DMS 273 (cell line): ENCODE measurements at regions not wholly inside any gene's neighbourhood (a gene's known extent, or its start where the extent isn't known, plus 50 kb on each side); places are given as distances from the start of the nearest gene placed in this dataset.

Experiments
- DNase-seq: peaks from one replicate; lab custom pipeline; 2025; ENCODE audit not compliant: unreplicated experiment; lab: John Stamatoyannopoulos, UW

DNA sequence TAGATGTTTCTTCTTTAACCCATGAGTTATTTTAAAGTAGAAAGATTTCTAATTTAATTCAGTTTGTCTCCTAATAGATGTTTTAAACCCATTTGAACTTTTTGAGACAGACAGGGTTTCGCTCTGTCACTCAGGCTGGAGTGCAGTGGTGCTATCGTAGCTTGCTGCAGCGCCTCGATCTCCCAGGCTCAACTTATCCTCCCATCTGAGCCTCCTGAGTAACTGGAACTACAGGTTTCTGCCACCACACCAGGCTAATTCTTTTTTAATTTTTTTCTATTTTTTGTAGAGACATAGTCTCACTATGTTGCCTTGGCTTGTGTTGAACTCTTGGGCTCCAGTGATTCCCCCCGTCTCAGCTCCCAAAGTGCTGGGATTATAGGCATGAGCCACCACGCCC lies 53.0 kb upstream of the RAB18 start:
- no peak for DNase-seq

DNA sequence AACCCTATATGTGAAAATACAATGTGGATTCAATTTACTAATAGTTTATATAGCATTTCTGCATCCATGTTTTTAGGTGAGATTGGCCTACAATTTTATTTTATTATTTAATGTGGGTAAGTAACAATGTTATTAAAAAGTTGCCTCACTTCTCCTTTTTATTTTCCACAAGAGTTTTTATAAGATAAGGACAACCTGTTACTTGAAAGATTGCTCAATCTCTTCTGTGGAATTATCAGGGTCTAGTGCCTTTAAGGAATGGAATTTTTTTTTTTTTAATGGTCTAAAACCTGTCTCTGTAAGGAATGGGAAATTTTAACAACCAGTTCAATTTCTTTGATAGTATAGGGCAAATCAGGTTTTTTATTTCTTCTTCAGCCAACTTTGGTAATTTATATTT lies 53.9 kb upstream of the RAB18 start:
- no peak for DNase-seq

DNA sequence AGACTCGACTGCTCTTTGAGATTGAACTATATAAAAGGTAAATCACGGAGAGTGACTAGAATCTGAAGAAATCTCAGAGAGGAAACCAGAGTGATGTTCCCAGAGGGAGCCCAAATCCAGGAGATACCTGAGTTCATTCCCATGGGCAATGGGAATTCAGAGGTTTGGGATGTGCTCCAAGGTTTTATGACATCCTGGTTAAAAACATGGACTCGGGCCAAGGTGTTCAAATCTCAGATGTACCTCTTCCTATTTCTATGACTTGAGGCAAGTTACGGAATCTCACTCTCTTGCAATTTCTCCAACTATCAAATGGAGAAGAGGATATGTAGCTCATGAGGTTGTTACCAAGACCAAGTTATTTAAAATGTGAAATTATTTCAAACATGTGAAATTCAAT lies 54.5 kb upstream of the RAB18 start:
- DNase-seq, result no peak

DNA sequence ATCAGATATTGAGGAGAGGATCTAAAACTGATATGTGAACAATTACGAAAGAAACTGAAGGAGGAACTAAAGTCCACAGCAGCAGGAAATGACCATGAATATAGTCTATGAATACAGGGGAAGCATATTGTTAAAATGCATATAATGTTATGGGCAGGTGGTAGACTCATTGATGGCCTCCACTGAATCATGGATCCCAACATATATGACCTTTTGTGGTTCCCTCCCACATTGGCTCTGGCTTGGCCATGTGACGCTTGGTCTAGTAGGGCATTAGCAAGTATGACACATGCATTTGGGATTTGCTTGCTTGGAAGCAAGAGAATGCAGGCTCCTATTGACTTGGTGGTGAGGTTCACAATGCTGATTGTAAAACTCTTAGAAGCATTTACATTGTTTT lies 55.2 kb upstream of the RAB18 start:
- DNase-seq, result no peak

DNA sequence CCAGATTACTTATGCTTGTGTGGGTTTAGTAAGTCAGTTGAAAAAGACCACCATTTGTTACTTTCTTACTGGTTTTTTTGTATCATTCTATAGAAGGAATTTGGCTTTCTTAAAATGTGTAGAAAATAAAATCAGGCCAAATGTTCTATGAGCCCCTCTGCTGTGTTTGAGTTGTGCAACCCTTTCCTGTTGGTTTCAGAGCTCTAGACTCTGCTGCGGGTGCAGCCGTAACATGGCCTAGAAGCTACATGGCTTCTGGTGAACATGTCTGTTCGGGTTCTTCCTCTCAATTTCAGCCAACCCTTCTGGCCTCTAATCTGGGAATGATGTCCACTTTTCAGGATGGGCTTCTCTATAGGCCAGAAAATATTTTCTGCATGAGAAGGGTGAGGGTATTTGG lies 56.6 kb upstream of the RAB18 start:
- DNase-seq, result no peak

DNA sequence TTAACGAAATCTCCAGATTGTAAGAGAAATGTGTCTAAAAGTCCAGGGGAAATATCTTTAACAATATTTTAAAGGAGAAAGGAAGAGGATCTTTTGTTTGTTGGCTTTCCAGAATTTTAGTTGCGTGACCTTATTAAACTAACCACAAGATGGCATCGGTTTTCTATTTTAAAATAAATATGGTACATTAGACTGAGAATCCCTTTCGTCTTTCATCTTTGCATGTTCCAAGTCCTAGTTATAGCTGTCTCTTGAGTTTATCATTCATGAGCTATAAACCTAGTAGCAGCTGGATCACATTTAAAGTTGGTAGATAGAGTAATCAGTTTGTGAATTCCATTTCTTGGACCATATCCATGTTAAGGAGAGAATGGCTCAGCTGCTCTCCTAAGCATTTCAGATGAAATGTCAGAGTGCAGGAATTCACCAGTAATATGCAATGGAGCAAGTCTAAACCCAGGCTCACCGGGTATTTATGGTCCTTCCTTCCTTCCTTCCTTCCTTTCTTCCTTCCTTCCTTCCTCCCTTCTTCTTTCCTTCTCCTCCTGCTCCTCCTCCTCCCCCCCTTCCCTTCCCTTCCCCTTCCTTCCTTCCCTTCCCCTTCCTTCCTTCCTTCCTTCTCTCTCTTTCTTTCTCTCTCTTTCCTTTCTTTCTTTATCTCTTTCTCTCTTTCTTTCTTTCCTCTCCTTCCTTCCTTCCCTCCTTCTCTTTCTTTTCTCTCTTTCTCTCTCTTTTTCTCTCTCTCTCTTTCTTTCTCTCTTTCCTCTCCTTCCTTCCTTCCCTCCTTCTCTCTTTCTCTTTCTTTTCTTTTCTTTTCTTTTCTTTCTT lies 57.8 kb upstream of the RAB18 start:
- DNase-seq, result peak; percentile 55

DNA sequence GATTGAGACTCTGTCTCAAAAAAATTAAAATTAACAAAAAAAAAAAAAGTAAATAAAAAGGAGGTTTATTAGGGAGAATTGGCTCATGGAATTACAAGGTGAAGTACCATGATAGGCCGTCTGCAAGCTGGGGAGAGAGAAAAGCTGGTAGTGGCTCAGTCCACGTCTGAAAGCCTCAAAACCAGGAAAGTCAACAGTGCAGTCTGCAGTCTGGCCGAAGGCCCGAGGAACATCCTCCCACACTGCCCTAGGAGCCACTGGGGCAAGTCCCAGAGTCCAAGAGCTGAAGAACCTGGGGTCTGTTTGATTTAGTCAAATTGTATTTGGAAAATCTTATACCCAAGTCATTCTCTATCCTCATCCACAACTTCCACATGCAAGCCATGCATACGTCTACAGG lies 59.0 kb upstream of the RAB18 start:
- no peak for DNase-seq

DNA sequence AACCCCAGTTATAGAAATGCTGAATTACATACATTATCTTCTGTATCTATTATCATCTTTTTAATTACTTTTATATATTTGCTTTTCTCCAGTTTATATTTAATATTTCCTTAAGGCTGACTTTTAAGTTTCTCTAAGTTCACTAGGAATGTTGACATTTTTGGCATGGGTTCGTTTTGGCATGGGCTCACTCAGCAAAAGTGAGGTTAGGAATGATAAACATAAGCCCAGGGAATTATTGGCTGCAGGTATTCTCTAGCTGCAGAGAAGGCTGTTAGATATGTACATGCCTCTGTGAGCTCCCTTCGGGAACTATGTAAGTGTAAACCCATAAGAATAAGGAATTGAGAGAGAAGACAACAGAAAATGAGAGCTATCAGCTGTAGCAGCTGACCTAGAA lies 63.6 kb upstream of the RAB18 start:
- no peak for DNase-seq

DNA sequence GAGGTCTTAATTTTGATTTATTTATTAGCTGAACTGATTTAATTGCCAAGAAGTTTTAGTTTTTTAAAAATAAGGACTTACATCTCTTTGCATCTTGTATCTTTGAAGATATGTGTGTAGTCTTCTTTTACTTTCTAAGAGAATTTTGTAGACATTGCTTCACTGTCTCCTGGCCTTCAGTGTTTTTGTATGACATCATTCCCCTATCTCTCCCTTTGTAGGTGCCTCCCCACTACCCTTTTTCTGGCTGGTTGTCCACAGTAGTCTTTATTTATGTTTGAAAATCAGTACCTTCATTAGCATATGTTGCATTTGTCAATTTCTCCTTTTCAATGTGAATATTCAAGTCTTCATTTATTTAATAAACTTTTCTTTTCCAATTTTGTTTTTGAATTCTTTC lies 64.1 kb upstream of the RAB18 start:
- no peak for DNase-seq

DNA sequence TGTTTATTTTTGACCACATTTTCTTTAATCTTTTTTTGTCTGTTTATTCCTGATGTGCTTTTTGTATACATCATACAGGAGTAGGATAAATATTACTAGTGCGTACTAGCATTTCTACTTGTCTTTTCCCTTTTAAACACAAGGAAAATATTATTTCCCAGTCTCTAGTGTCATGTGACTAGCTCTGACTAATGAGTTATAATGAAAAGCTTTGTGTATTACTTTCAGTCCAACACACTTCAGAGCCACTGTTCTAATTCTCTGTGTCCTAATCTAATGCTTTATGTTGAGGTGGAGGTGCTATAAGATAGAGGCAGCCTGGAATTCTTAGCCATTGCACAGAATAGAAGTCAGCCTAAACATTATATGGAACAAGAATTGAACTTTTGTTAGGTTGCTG lies 65.0 kb upstream of the RAB18 start:
- DNase-seq, result no peak

DNA sequence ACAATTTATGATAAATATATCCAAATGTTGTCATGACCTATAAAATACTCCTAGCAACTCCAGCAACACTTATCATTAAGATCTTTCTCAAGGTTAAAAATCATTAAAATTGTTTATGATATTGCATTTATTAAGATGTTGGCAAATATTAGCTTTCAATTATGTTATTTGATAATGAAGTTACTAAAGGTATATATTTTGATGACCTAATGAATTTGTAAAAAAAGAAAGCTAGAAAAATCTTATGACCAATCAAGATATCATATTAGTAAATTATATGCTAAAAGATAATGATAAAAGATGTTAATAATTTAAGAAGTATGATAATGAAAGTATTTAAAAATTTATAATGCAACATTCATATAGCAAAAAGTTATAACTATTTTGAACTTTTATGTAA lies 66.3 kb upstream of the RAB18 start:
- no peak for DNase-seq

DNA sequence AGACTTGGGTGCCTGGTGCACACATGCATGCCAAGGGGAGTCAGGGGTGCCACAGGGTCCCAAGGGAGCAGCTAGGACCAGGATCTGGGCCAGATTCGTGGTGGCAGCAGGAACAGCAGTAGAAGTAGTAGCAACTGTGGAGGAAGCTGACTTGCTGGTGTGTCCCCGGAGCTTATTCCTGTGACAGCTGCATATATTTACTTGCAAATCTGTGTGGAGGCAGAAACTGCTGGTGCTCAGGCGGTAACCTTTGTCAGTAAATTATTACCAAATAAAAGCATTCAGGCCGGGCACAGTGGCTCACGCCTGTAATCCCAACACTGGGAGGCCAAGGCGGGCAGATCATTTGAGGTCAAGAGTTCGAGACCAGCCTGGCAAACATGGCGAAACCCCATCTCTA lies 67.4 kb upstream of the RAB18 start:
- DNase-seq, result no peak

DNA sequence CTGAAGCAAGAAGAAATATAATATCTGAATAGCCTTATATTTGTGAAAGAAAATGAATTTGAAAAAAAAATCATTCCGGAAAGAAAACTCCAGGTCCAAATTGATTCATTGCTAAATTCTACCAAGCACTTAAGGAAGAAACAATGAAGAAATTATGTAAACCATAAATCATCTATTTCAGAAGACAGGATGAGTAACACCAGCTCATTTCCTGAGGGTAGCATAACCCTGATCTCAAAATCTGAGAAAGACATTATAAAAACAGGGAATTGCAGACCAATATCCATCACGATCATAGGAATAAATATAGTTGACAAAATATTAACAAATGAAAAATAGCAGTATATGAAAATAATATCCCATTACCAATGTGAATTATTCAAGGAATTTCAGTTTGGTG lies 70.1 kb upstream of the RAB18 start:
- no peak for DNase-seq

DNA sequence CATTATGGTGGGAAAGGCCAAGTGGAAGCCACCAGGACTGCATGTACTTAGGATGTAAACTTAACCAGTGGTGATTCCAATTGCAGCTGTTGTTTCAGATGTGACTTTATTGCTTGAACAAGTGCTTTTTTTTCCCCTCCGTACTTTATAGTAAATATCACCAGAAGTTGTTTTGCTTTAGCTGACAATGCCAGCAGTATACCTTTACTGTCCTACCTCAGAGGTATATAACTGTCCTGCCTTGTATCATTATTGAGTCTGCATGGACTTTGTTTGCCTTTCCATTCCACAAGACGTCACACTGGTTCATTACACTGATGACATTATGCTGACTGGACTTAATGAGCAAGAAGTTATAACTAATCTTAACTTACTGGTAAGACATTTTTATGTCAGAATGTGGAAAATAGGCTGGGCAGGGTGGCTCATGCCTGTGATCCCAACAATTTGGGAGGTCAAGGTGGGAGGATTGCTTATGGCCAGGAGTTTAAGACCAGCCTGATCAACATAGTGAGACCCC lies 77.1 kb upstream of the RAB18 start:
- DNase-seq, result no peak

DNA sequence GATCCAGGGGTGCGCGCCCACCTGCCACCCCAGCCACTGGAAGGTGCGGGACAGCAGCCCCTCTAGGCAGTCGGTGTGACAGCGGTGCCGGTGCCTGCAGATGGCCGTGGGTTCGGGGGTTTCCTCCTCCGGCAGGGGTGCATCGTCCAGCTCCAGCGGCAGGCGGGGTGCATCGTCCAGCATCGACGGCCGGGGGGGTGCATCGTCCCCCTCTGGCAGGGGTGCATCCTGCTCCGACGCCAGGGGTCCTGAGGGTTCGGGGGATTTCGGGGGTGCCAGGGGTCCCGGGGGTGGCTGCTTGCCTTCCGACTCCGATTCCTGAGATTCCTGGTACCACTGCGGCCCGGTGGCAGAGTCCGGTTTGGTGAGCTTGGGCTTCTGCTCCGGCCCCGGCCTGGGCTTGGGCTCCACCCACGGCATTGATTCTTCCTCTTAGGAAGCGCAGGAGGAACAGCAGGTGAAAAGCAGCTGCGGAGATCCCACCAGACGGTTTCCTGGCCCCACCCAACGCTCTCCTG lies 90.2 kb upstream of the RAB18 start:
- no peak for DNase-seq

DNA sequence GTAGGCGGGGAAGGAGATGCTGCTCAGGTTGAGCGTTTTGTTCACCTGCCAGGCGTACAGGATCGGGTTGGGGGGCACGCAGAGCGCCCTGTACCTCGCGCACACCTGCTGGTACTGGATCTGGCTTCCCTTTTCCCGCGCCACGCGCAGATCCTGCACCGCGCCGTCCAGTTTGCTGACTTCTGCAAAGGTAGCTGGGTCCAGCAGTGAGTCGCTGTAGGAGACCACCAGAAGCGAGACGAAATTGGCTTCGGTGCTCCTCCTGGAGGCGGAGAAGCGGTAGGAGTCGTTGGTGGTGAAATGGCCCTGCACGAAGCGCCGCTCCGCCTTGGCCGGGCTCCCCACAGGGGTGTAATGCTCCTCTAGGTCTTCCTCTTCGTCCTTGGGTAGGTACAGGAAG lies 90.7 kb upstream of the RAB18 start:
- no peak for DNase-seq

DNA sequence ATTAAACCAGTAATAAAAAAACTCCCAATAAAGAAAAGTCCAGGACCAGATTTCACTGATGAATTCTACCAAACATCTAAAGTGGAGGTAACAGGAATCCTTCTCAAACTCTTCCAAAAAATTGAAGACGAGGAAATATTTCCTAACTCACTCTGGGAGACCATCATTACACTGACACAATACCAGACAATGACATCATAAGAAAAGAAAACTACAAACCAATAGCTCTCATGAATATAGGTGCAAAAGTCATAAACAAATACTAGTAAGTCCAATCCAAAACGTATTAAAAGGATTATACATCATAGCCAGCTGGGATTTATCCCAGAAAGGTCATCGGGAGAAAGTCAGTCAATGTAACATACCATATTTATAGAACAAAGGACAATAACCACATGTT lies 94.0 kb upstream of the RAB18 start:
- no peak for DNase-seq

DNA sequence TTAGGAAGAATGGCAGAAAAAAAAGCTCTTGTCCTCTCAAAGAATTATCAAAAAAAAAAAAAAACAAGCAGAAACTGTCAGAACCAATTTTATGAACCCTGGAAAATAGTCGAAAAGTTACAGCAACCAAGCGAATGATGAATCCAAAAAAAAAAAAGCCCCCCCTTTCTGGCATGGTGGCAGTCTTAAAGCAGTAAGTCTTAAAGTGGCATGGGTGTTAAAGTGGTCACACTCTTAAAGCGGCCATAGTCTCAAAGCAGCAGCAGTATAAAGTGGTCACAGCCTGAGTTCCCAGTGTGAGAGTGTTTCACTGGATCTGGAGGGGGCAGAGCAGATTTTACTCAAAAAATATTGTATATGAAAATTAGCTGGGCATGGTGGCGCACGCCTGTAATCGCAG lies 96.8 kb upstream of the RAB18 start:
- no peak for DNase-seq

DNA sequence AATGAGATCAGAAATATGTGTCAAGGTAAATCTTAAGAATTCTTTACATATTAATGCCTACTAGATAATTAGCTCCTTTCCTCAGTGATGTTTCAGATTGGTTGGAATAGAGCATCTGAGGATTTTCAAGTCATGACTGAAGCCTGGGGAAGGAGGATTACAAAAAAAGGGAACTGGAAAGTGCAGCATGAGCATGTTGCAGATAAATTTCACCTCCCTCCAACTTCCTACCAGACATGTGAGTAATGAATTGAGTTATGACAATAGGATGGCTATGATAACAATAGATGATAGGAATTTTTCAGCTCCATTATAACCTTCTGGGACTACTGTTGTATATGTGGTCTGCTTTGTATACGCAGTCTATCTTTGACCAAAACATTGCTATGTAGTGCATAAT lies 104.2 kb upstream of the RAB18 start:
- no peak for DNase-seq

DNA sequence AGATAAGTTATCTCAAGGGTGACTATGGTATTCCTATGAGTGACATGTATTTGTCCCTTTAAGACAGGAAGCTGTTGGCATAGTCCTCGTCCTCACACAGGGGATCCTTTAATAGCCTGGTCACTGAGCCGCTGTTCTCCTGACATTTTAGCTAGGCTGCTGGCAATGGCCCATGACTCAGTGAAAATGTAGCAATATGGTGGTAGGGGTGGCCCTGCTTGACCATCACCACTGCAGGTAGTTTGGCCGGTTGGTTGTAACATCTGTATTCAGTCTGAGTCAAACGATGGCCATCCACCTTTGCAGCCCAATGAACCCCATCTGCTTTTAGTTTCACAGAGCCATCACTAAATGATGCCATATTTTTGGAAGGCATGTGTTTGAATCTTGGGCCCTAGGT lies 110.1 kb upstream of the RAB18 start:
- no peak for DNase-seq

DNA sequence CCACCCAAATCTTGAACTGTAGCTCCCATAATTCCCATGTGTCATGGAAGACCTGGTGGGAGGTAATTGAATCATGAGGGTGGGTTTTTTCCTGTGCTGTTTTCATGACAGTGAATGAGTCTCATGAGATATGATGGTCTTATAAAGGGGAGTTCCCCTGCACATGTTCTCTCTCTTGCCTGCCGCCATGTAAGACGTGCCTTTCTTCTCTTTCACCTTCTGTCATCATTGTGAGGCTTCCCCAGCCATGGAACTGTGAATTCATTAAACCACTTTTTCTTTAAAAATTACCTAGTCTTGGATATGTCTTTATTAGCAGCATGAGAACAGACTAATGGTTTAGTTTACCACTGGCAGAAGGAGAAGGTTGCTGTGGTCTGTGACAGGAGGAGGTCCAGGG lies 111.5 kb upstream of the RAB18 start:
- DNase-seq, result no peak

DNA sequence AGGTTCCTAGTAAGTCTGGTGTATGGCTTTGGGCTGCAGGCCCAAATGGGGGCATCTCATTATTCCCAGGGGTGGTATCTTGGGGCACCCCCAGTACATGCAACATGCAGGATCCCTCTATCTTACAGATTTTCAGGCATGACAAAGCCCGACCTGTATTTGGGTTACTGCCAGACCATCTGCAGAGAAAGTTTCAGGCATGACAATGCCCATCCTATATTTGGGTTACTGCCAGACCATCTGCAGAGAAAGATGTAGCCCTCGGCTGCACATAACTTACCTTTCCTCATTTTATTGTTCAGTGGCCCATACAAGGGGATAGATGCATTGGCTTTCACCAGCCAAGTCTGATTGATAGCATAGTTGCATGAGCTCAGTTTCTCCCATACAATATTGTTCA lies 112.2 kb upstream of the RAB18 start:
- no peak for DNase-seq

DNA sequence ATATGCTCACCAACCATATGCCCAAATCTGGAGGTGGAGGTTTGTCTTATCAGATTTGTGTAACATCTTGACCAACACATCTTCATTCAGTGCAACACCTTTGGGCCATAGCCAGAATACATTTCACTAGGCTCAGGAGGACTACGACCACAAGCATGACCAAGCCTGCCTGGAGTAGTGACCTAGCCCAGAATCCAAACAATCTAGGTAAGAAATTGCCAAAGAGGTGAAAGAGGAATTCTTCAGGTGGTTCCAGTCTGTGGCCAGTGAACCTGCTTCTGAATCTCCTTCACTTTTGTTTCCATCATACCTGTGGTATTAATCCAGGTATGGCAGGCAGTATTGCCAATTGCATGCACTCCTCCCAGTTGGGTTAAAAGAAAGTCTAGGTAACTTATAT lies 112.8 kb upstream of the RAB18 start:
- no peak for DNase-seq
